Heart right ventricle (tissue), 16 donors: ENCODE measurements at regions not wholly inside any gene's neighbourhood (a gene's known extent, or its start where the extent isn't known, plus 50 kb on each side); places are given as distances from the start of the nearest gene placed in this dataset.

Source experiments
- ATAC-seq, 8 donors: fragments of 200-7000 bp; cut with Tn5 transposase; one replicate each; pipeline ENCODE4 v1.9.1; 2020; ENCODE audit warnings: mild to moderate bottlenecking in 8 of 8, moderate library complexity in 8 of 8, moderate number of reproducible peaks in 1 of 8
- DNase-seq, 2 donors: peaks; one replicate each; pipeline ENCODE4 v3.0.0-alpha.2; 2020
- H3K27ac ChIP-seq, 10 donors: fragments of 200-600 bp; sonication (generic) in 2 of 10; one replicate each; pipeline versions ENCODE4 v1.5.0 to v1.8.0; 2020 to 2022; ENCODE audit warnings: mild to moderate bottlenecking in 3 of 10
- H3K27me3 ChIP-seq, 7 donors: fragments of 200-600 bp; one replicate each; pipeline ENCODE4 v1.8.0; 2021 to 2022; ENCODE audit warnings: mild to moderate bottlenecking in 2 of 7
- H3K36me3 ChIP-seq, 9 donors: fragments of 200-600 bp; sonication (generic) in 1 of 9; one replicate each; pipeline versions ENCODE4 v1.5.0 to v1.8.0; 2020 to 2022; ENCODE audit warnings: mild to moderate bottlenecking in 2 of 9
- H3K4me1 ChIP-seq, 9 donors: fragments of 200-600 bp; sonication (generic) in 1 of 9; one replicate each; pipeline versions ENCODE4 v1.5.0 to v1.8.0; 2020 to 2022; ENCODE audit warnings: mild to moderate bottlenecking in 4 of 9
- H3K4me3 ChIP-seq, 10 donors: fragments of 200-600 bp; sonication (generic) in 2 of 10; one replicate each; pipeline versions ENCODE4 v1.5.0 to v1.8.0; 2020 to 2022; ENCODE audit warnings: mild to moderate bottlenecking in 7 of 10, moderate library complexity in 2 of 10
- H3K9me3 ChIP-seq, 11 donors: fragments of 200-600 bp in 10 of 11; sonication (generic) in 2 of 11; one replicate each; pipeline versions ENCODE4 v1.5.0 to v1.8.0; 2013 to 2022; ENCODE audit warnings: mild to moderate bottlenecking in 2 of 11, control low read depth in 1 of 11, moderate library complexity in 1 of 11
- WGBS, 2 donors: extraction: QIAGEN DNeasy Blood & Tissue Kit; methylation state at CpG; one replicate each; pipeline ENCODE4 v1.1.7; 2013; ENCODE audit warnings: inconsistent platforms in 1 of 2; 5-methylcytosine and 5-hydroxymethylcytosine counted together
- intact Hi-C, 10 donors: fragments of 100-400 bp; cut with DNase I; formaldehyde crosslinking; loops; one replicate each; pipeline versions ENCODE4 v1.11.1 to v1.14.2; 2022
- TF ChIP-seq, protein P1 (sequence below), 9 donors: fragments of 200-600 bp; sonication (generic) in 2 of 9; IDR thresholded peaks; one replicate each; pipeline versions ENCODE4 v1.5.0 to v1.8.0; 2021 to 2022; ENCODE audit warnings: antibody characterized with exemption in 9 of 9, mild to moderate bottlenecking in 5 of 9, moderate library complexity in 1 of 9
- donor health status: Arrhythmogenic right ventricular cardiomyopathy.
- donor health status: ischemic (EF 13 %, LVEDD 7.1; RV severe dilation, severe dysfunction).
- donor health status: healthy with polysubstance abuse.
- donor health status: DM: no; HTN: yes; CAD: no.
- donor health status: DM: no; HTN: no; CAD: no.
- donor health status: ischemic (EF 25% LVEDD 6.9; RV normal size, moderate dysfunction).
- donor health status: ischemic (EF 25% LVEDD 5.7; RV mildly dilated, moderate dysfunction).
- donor health status: healthy.
- donor health status: DM: yes; HTN: yes; CAD: no.
- donor health status: Ischemic cardiomyopathy.
- donor health status: ischemic (EF 35%, LVEDD 5.7; RV mildly dilated, moderate dysfunction).
- donor health status: nonischemic (EF 11% LVEDD 7.7; RV severe dilation, severe dysfunction).
- donor health status: DM: yes; HTN: yes; CAD: no.
- donor health status: PGD.
- donor health status: ischemic (EF 29% LVEDD 5.4; RV normal size, mild dysfunction).
- donor health status: nonischemic (EF 23%, LVEDD 6.1; RV moderate dilation, normal function).

DNA sequence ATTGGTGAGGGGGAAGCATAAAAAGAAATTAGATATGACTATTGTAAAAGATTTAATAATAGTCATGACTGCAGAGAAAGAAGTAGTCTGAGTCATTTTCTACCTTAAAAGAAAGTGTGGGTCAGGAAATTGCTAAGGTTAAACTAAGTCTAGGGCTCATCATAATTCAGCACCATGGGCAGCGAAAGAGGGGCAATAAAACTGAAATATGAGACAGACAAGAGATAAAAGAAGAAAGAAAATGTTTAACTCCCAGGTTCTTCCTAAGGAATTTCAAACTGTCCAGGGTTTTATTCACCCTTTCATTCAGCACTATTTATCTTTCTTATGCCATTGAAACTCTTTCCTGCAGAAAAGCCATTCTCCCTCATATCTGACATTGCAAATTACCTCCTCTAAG, 114.4 kb upstream of the API5 start:
- WGBS, 2 donors = 50 to 54% methylated on average over 1 of the region's 1 CpG
- Histone ChIP-seq H3K27me3 (no peaks in the 10 kb centered on the region), H3K4me3 (no peak overlapping the region), H3K36me3 (no peaks in the 10 kb centered on the region), H3K4me1 (no peaks in the 10 kb centered on the region), H3K27ac (no peak overlapping the region), H3K9me3 (peaks cover 0 to 9% (median 0%) of the 10 kb centered on the region in 11 donors)
- ATAC-seq = no peak
- intact Hi-C loops = no loop called here
- DNase-seq = no peak
- TF ChIP-seq, protein P1, sequence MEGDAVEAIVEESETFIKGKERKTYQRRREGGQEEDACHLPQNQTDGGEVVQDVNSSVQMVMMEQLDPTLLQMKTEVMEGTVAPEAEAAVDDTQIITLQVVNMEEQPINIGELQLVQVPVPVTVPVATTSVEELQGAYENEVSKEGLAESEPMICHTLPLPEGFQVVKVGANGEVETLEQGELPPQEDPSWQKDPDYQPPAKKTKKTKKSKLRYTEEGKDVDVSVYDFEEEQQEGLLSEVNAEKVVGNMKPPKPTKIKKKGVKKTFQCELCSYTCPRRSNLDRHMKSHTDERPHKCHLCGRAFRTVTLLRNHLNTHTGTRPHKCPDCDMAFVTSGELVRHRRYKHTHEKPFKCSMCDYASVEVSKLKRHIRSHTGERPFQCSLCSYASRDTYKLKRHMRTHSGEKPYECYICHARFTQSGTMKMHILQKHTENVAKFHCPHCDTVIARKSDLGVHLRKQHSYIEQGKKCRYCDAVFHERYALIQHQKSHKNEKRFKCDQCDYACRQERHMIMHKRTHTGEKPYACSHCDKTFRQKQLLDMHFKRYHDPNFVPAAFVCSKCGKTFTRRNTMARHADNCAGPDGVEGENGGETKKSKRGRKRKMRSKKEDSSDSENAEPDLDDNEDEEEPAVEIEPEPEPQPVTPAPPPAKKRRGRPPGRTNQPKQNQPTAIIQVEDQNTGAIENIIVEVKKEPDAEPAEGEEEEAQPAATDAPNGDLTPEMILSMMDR (IDR thresholded peaks at IDR 0.05) = no peak

DNA sequence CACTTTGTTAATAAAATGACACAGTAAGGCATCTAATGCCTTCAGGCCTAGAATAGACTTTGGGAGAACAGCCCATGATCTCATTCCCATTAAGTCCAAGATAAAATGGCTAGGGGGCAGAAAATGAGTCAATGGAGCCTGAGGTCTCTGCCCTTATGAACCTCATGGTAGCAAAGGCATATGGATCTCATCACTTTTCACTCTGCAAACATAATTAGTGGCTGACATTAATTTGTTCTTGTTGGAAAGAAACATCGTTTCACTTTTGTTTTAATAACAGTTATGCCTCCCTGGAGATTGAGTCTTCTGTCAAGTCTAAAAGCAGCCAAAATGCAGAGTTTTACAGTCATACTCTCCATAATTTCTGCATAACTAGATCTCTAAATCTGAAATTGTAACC, 111.8 kb upstream of the API5 start:
- H3K9me3 ChIP-seq = peaks cover 0 to 13% (median 0%) of the 10 kb centered on the region in 11 donors
- 39 to 41% methylated on average over 1 of the region's 1 CpG for WGBS, 2 donors
- no peaks in the 10 kb centered on the region for H3K27me3 ChIP-seq
- no peak for DNase-seq
- intact Hi-C loops = no loop called here
- no peak overlapping the region for H3K4me3 ChIP-seq
- no peaks in the 10 kb centered on the region for H3K36me3 ChIP-seq
- H3K4me1 ChIP-seq = no peaks in the 10 kb centered on the region
- TF ChIP-seq, protein P1 (IDR thresholded peaks at IDR 0.05) = no peak
- H3K27ac ChIP-seq = no peak overlapping the region
- no peak for ATAC-seq

DNA sequence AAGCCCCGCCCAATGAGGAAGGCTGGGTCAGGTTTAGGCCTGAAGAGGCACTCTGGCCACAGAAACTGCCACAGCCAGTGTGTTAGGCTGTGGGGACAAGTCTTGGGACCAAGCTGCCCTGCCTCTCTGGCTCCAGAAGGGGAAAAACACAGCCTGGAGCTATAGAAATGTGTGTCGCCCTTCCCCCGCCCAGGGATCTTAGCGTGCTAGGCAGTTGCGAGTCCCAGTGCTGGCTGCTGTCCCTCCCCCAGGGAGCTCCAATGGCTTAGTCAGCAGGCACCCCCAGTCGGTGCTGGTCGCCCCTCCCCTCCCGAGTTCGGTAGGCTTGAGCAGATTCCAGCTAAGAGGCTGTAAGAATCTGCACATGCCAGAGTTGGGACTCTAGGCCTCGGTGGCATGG, 99.5 kb upstream of the API5 start:
- H3K9me3 ChIP-seq = peaks cover 0 to 45% (median 5%) of the 10 kb centered on the region in 11 donors
- H3K4me1 ChIP-seq = no peaks in the 10 kb centered on the region
- H3K4me3 ChIP-seq = no peak overlapping the region
- intact Hi-C loops = no loop called here
- ATAC-seq (no peak), DNase-seq (no peak)
- H3K36me3 ChIP-seq = no peaks in the 10 kb centered on the region
- TF ChIP-seq, protein P1 (IDR thresholded peaks at IDR 0.05) = no peak
- peaks cover 0 to 3% (median 0%) of the 10 kb centered on the region in 7 donors for H3K27me3 ChIP-seq
- 61 to 65% methylated on average over 10 of the region's 10 CpGs for WGBS, 2 donors
- H3K27ac ChIP-seq = no peak overlapping the region

DNA sequence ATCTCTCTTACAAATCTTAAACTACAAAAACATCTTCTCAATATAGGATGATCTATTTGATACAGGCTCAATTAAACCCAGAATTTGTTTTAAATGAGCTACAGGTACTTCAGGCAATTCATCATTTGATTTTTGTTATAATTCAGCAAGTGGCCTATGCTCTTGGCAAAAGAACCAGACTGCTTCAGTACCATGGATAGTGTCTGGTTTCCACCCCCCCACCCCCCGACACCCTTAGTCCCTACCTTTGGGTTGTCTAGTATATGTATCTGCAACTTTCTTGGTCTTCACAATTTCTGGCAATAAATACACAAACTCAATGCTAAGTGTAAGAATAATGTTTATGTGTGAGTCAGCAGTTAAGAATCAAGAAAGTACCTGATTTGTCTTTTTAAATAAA, 97.3 kb upstream of the API5 start:
- peaks cover 0 to 3% (median 0%) of the 10 kb centered on the region in 7 donors for H3K27me3 ChIP-seq
- no peaks in the 10 kb centered on the region for H3K4me1 ChIP-seq
- peaks cover 0 to 26% (median 5%) of the 10 kb centered on the region in 11 donors for H3K9me3 ChIP-seq
- H3K4me3 ChIP-seq = no peak overlapping the region
- ATAC-seq (no peak), DNase-seq (no peak)
- WGBS, 2 donors = 17 to 19% methylated on average over 1 of the region's 1 CpG
- no peak overlapping the region for H3K27ac ChIP-seq
- TF ChIP-seq, protein P1 (IDR thresholded peaks at IDR 0.05) = no peak
- no peaks in the 10 kb centered on the region for H3K36me3 ChIP-seq
- intact Hi-C loops = no loop called here
